GM19463 (cell line): ENCODE measurements at regions not wholly inside any gene's neighbourhood (a gene's known extent, or its start where the extent isn't known, plus 50 kb on each side); places are given as distances from the start of the nearest gene placed in this dataset.

Source experiments
- ATAC-seq: cut with Tn5 transposase; IDR thresholded peaks from one replicate; pipeline ENCODE4 v1.9.1; 2021; ENCODE audit warnings: mild to moderate bottlenecking, moderate library complexity; ENCODE audit not compliant: unreplicated experiment

DNA sequence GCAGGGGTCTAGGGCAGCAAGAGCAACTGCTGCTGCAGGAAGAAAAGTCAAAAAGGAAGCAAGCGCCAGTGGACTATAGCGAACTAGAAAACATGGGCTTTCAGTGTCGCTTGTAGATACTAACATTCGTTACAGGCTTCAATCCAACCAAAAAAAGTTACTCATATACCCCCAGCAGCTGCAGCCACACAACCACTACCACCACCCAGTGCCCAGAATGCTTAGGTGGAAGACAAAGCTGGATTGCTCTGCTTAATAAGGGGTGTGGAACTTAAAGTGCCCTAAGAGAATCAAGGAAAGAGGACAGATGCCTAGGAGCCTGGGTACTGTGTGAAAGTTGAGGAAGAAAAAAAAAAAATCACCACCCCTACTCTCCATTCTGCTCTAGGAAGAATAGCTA lies 203.6 kb downstream of the ELAVL2 start:
- ATAC-seq, result no peak

DNA sequence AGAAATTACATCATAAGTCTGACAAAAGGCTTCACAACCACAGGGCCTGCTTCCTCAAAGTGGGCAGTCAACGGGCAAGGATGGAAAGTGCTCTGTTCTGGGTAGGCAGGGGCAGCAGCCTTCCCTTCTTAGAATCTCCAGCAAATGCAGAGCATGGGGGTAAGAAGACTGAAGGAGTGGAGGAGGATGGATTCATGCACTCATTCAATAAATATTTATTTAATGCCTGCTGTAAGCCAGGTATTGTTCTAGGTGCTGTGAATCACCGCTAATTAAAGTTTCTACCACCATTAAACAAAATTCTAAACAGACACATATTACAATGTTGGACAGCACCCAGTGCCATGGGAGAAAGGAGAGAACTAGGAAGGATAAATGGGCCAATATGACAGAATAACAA lies 195.6 kb downstream of the ELAVL2 start:
- ATAC-seq, result no peak

DNA sequence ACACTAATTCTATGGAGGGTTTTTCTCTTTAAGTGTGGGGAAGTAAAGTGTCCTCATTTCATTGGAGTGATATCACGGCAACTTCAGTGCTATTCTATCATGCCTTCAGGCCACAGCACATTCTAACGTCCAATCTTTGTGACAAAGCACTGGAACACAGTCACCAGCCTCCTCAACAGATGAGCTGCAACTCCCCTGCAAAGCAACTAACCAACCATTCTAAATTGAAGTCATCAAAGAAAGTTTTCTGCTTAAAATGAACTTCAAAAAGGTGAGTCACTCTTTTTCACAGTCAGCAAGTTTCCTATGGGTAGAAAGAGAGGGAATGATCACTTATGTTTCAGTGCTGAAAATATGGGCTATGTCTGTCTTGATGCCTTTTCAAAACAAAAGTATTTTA lies 190.8 kb downstream of the ELAVL2 start:
- no peak for ATAC-seq

DNA sequence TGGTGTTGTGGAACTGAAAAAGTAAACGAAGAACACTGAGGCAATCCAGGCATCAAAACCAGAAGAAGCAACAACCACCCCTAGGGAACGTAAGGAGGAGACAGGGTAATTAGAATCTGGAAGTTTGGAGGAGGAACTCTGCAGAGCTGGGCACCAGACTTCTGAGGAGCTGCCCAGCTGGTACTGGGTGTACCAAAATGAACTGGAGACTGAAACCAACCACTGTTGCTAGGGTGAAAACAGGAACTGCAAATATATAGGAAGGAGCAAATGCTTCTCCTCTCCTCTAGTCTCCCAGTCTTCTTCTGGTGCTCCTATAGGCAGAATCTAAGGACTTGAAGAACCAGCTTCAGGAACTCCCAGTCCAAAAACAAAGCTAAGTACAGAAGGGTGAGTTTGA lies 189.8 kb downstream of the ELAVL2 start:
- no peak for ATAC-seq

DNA sequence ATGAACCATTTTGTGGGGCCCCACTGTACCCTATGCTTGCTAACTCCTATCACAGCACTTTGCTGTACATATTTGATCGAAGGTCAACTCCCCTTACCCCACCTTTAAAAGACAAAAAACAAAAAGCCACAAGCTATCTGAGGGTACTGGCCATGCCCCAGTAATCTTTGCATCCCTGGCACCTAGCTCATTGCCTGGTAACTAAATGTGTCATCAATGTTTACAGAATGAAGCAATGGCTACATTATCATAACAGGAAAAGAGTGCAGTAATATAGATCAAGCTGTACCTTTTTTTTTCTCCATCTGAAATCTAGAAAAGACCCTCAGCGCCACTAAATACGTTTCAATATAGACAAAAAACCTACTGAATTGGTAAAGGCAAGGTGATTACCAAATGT lies 188.0 kb downstream of the ELAVL2 start:
- ATAC-seq, result no peak

DNA sequence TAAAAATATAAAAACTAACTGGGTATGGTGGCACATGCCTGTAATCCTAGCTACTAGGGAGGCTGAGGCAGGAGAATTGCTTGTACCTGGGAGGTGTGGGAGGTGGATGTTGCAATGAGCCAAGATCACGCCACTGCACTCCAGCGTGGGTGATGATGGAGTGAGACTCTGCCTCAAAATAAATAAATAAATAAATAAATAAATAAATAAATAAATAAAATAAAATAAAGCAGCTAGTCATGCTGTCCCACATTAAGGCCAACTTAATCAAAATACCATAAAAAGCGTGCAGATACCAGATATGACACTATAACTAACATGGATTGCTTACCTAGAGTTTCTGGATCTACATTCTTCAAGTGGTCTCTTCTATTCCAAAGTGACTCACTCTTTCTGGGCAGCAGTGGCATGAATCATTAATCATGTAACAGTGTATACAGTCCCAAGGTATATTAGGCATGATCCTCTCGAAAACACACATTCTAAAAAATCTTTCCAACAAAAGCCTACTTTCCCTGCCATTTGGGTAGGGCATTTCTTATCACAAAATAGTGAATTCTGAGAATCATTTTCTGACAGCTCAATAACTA lies 187.1 kb downstream of the ELAVL2 start:
- ATAC-seq, result no peak
